Kidney capillary endothelial cell (primary cell): ENCODE measurements at regions not wholly inside any gene's neighbourhood (a gene's known extent, or its start where the extent isn't known, plus 50 kb on each side); places are given as distances from the start of the nearest gene placed in this dataset.
"Not testable (repeated sequence)": the region's sequence is repeated elsewhere in the genome, so short reads cannot be mapped to it uniquely, and the experiment has no call there.

Experiments used
- DNase-seq: peaks from one replicate; pipeline ENCODE4 v3.0.0-alpha.2; 2018; ENCODE audit warnings: low spot score

DNA sequence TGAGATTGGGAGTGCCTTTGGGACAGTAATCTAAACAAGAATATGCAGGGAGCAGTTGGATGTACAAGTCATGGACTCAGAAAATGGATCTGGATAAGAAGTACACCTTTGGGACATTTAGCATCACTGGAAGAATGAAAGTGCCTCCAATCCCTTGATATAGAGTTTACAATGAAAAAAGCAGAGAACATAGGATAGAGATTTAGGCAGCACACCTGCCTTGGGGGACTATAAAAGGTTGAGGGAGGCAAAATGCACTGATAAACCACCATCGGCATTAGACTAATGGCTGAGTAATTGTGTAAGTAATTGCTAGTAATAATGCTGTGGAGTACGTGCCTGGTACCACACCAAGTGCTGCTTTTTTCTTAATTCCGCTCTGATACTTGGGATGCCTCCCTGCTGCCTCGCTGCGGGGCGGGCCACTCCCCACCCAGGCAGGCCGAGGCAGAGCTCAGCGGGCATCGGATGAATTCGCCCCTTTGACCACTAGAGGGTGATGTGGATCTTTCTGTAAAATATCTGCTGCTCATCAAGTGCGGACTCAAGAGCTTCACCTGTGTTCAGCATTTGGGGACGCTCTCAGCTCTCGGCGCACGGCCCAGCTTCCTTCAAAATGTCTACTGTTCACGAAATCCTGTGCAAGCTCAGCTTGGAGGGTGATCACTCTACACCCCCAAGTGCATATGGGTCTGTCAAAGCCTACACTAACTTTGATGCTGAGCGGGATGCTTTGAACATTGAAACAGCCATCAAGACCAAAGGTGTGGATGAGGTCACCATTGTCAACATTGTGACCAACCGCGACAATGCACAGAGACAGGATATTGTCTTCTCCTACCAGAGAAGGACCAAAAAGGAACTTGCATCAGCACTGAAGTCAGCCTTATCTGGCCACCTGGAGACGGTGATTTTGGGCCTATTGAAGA, 99.9 kb downstream of the ANKRD18B start:
- DNase-seq, result peak; percentile 65

GRCh38 chr9:33628318-33628717, 104.3 kb downstream of the ANKRD18B start:
- DNase-seq, result not testable (repeated sequence)

DNA sequence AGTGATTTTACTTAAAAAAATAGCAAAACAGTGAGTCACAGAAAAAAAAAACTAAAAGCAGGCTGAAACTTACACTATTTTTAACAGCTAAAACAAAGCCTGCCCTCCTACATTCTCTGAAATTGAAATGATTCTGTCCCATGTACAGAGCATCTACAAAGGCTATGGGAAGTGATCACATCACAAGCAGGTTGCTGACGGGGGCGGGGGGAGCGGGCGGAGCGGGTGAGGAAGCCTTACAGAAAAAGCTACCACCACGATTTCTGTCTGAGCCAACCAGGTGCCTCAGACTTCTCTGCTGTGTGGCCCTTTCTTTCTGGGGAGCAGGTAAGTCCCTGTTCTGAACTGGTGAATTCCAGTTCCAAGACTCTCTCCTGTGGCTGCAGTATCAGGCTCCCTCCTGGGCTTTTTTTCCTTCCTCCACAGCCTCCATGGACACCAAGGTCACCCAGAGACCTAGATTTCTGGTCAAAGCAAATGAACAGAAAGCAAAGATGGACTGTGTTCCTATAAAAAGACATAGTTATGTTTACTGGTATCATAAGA, 104.9 kb downstream of the ANKRD18B start:
- no peak for DNase-seq

DNA sequence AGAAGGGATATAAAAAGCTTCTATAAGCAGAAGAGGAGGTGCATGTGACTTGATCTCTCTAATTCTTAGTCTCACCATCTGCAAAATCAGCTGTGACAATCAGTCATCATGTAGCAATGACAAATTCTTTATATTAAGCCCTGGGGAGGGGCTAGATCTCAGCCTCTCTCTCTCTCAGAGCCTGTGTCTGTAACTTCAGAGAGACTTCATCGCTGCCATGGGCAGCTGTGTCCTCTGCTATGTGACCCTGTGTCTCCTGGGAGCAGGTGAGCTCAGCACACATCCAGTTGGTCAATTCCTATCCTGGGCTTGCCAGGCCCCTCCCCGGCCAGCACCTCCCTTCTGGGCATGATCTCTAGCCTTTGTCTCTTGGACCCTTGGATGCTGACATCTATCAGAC, 109.6 kb downstream of the ANKRD18B start:
- no peak for DNase-seq

DNA sequence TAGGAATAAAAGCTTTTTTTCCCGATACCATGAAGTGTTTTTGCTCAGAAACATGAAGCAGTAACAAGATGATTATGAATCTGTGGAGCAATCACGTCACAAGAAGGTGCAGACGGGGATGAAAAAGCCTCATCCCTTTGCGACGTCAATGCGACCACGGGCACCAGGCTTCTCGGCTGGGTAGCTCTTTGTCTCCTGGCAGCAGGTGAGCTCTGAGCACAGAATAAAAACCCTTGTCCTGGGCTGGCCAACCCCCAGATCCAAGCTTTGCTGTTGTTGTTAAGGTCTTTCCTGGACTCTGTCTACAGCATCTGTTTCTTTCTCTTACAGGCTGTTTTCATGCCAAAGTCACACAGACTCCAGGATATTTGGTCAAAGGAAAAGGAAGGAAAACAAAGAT, 113.8 kb downstream of the ANKRD18B start:
- DNase-seq, result no peak

GRCh38 chr9:33638391-33638915, 114.4 kb downstream of the ANKRD18B start:
- no peak for DNase-seq

- no peak for DNase-seq
These were observed 121.7 kb downstream of the ANKRD18B start for GRCh38 chr9:33645706-33646105.

DNA sequence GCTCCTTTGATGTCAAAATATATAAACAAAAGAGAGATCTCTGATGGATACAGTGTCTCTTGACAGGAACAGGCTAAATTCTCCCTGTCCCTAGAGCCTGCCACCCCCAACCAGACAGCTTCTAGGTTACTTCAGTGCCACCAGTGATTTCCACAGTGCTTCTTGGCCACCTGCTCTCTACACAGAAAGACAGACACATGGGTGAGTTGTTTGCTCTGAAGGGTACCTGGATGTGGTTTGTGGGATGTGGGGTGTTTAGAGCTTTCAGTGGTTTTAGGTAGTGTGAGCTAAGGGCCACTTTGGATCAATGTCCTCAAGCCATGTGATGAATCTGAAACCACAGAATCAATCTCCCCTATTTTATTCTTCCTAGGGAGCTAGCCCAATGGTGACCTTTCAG, 125.4 kb downstream of the ANKRD18B start:
- DNase-seq, result no peak

GRCh38 chr9:33651125-33651524, 127.1 kb downstream of the ANKRD18B start:
- no peak for DNase-seq

DNA sequence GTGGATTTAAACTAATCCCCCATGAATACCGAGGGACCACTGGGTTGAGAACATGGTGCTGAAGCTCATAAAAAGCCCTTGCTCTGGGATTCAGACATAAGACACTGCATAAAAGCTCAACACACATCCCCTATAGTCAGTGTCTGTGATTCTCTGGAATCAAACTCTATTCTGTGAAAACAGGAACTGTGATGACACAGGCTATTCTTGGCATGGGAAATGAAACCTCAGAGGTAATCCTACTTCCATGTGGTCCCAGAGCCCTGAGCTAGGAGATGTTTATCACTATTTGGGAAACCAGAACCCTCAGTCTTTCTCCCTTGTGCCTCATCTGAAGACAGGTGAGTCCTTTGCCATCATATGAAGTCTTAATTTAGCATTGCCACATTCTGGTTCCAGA, 135.4 kb upstream of the PRSS3 start:
- DNase-seq, result peak; percentile 26

GRCh38 chr9:33660772-33661171, 134.6 kb upstream of the PRSS3 start:
- no peak for DNase-seq

DNA sequence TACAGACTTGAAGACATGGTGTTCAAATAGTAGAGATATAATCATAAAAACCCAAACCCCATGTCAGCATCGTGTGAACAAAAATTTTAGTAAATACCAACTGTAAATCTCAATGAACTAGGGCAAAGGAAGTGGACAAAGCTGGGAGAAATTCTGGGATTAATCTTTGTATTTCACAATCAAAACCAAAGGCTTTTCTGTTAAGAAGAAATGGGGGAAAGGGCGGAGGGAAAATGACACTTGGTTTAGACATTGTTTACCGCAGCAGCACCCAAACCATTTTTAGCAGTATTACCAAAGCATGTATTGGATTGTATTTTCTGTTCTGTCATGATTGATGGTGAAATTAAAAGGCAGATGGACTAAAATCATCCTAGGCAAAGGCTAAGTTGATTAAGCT, 134.2 kb upstream of the PRSS3 start:
- DNase-seq, result no peak

- no peak for DNase-seq
These were observed 132.5 kb upstream of the PRSS3 start for GRCh38 chr9:33662871-33663270.

DNA sequence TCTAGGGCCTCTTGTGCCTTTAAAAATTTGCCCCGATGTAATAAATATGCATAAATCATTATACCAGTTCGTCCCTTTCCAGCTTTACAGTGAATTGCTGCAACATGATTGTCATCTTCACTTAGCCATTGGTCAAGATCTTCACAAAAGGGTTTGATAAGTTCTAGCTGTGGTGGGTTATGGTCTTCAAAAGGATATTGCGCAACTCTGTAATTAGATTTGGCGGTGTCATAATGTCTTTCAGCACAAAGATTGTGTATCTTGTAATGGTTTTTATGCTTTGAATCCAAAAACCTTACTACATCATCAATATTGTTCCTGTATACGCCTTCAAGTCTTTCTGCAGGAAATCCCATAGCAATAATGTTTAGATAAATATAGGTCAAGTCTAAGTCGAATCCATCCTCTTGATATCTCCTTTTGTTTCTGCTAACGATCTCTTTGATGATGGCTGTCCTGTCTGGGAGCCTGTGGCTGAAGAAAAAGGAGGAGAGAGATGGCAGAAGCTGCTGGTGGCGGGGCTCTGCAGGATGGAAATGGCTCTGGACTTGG, 119.1 kb upstream of the PRSS3 start:
- DNase-seq, result not testable (repeated sequence)

DNA sequence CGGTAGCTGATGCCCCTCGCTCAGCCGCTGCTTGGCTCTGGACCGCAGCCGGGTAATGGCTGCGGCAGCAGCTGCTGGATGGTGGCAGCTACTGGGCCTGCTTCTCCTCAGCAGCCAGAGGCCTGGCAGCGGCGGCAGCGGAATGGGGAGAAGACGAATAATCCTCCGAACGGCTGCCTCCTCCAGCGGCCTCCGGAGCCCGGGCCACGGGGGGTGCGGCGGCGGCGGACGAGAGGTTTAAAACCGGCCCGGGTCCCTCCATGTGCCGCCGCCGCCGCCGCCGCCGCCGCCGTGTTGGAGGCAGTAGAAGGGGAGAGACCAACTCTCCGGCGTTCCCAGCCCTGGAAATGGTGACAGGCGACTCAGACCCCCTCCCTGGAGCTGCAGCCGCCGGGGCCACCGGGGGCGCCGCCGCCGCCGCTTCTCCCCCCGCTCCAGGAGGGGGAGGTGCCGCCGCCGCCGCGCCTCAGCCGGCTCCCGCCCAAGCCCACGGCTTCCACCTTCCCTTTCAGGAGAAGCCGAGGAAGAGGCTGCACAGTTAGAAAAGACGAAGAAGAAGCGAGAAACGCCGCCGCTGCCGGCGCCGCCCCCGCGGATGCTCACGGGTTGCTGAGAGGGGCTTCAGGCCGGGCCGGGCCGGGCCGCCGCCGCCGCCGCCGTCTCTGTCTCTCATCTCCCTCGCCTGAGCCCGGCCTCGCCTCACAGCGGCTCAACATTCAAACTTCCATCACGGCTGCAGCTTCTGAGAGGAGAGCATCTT, 118.4 kb upstream of the PRSS3 start:
- no peak for DNase-seq

DNA sequence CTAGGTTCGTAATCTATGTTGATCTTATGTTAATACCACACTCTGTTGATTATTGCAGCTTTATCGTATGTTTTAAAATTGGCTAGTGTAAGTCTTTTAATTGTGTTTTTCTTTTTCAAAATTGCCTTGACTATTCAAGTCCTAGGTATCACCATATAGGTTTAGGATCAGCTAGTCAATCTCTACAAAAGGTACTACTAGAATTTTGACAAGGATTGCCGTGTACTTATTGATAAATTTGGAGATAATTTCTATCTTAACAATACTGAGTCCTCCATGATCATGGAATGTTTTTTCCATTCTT, 117.9 kb upstream of the PRSS3 start:
- no peak for DNase-seq

DNA sequence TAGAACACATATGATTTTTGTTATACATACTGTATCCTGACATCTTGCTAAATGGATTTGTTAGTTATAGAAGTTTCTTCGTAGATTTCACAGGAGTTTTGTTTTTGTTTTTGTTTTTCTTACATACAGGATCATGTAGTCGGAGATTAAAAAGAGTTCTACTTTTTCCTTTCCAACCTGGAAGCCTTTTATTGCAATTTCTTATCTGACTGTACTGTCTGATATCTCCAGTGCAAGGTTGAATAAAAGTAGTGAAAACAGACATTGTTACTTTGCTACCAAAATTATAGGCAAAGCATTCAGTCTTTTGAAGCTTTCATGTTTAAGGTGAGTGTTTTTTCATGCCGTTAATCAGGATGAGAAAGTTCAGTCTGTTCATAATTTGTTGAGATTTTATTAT, 117.4 kb upstream of the PRSS3 start:
- DNase-seq, result no peak

DNA sequence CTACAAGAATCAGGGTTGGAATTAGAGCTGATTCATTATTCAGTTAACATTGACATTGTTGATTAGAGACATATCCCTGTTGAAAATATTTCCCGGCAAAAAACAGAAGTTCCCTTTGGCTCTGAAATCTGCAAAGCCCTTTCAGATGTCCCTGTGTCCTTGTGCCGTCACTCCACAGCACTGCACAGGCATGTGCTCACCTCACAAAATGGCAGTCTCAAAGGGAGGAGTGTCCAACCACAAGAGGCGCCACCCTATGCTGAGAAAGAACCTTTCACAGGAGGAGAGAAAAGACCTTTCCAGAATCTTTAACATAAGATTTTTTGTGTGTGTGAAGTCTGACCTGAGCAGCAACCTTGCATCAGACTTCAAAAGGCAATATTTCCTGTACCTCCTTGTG, 112.8 kb upstream of the PRSS3 start:
- no peak for DNase-seq

- no peak for DNase-seq
These were observed 110.5 kb upstream of the PRSS3 start for GRCh38 chr9:33684831-33685230.

- no peak for DNase-seq
These were observed 108.4 kb upstream of the PRSS3 start for GRCh38 chr9:33686942-33687341.

- DNase-seq, result no peak
These were observed 107.6 kb upstream of the PRSS3 start for GRCh38 chr9:33687779-33688178.

GRCh38 chr9:33690143-33690933, 105.0 kb upstream of the PRSS3 start:
- no peak for DNase-seq
